Fibroblast of the aortic adventitia (primary cell): ENCODE measurements at regions not wholly inside any gene's neighbourhood (a gene's known extent, or its start where the extent isn't known, plus 50 kb on each side); places are given as distances from the start of the nearest gene placed in this dataset.

Source experiments
- DNase-seq: peaks from one replicate; pipeline ENCODE4 v3.0.0-alpha.2; 2010; ENCODE audit warnings: low read depth
- H3K4me3 ChIP-seq: 2 replicates; pipeline ENCODE4 v1.5.1; 2011; ENCODE audit warnings: low read depth, mild to moderate bottlenecking, control low read depth, low read length, moderate library complexity
- TF ChIP-seq, protein P1 (sequence below): IDR thresholded peaks from 2 replicates; pipeline ENCODE4 v1.5.1; 2011; ENCODE audit warnings: mild to moderate bottlenecking, low read length, control low read depth, inconsistent platforms; ENCODE audit not compliant: insufficient read depth

GRCh38 chr5:74272831-74273451 is 367.6 kb downstream of the ENC1 start:
- no peak overlapping the region for H3K4me3 ChIP-seq
- DNase-seq: peak; percentile 11
- TF ChIP-seq, protein P1, sequence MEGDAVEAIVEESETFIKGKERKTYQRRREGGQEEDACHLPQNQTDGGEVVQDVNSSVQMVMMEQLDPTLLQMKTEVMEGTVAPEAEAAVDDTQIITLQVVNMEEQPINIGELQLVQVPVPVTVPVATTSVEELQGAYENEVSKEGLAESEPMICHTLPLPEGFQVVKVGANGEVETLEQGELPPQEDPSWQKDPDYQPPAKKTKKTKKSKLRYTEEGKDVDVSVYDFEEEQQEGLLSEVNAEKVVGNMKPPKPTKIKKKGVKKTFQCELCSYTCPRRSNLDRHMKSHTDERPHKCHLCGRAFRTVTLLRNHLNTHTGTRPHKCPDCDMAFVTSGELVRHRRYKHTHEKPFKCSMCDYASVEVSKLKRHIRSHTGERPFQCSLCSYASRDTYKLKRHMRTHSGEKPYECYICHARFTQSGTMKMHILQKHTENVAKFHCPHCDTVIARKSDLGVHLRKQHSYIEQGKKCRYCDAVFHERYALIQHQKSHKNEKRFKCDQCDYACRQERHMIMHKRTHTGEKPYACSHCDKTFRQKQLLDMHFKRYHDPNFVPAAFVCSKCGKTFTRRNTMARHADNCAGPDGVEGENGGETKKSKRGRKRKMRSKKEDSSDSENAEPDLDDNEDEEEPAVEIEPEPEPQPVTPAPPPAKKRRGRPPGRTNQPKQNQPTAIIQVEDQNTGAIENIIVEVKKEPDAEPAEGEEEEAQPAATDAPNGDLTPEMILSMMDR: no peak

DNA sequence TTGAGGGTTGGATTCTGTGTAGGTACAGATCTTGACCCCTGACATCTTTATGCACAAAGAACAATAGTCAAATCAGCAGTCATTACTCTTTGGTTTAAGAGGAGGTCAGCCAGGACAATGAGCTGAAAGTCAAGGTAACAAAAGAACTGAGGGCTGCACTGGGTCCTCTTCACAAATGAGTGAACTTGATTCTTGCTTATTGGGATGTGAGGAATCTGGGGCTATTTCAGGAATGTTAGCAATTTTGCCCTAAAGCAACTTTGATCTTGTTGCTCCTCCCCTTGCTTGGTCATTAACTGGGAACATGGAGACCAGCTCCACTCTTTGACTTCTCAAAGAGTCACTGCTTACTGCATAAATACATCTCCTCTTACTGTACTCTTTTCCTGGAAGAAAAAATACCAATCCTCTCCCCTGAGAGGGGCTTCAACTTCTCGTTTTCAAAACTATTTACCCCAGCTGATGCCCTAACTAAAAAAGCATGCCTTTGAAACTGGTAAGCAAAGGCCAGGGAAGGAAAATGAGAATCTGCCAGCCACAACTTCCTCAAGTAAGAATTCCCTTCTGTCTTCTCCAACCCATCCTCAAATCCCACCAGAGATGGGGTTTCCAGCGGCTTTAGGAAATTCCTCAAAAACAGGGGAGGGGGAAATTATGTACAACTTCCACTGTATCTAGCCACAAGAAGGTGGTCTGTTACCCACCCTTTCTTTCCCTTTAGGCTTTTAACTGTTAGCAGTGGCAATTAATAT is 368.3 kb downstream of the ENC1 start:
- no peak overlapping the region for H3K4me3 ChIP-seq
- peak; percentile 40 for DNase-seq
- TF ChIP-seq, protein P1: no peak

- no peak overlapping the region for H3K4me3 ChIP-seq
- TF ChIP-seq, protein P1: no peak
- DNase-seq: no peak
Observed at GRCh38 chr5:74268297-74268696, 372.2 kb downstream of the ENC1 start.

DNA sequence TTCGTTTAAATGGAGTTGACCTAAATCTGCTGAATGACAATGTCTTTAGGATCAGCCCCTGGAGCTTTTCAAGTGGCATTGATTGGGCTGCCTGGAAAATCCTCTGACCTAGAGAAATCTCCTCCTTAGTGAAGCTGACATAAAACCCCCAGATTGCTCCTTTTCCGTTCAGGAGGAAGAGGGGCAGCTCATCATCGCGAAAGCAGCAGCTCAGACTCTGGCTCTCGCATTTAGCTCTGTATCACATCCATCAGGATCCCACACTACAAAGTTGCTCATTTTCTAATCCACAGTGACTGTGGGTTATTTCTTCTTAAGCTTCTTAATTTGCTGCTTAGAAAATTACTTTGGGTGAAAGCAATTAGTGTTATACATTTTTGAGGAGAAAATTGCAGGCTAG is 373.7 kb downstream of the ENC1 start:
- TF ChIP-seq, protein P1: no peak
- no peak overlapping the region for H3K4me3 ChIP-seq
- DNase-seq: no peak

GRCh38 chr5:74266132-74266531 is 374.4 kb downstream of the ENC1 start:
- TF ChIP-seq, protein P1: no peak
- H3K4me3 ChIP-seq: no peak overlapping the region
- no peak for DNase-seq

GRCh38 chr5:74262544-74263207 is 377.9 kb downstream of the ENC1 start:
- TF ChIP-seq, protein P1: no peak

More at GRCh38 chr5:74262544-74263207, 377.9 kb downstream of the ENC1 start:
- no peak overlapping the region for H3K4me3 ChIP-seq
- no peak for DNase-seq
